NCI-H128 (cell line): ENCODE measurements at regions not wholly inside any gene's neighbourhood (a gene's known extent, or its start where the extent isn't known, plus 50 kb on each side); places are given as distances from the start of the nearest gene placed in this dataset.
"Not testable (repeated sequence)": the region's sequence is repeated elsewhere in the genome, so short reads cannot be mapped to it uniquely, and the experiment has no call there.

Experiments used
- DNase-seq: peaks from one replicate; lab custom pipeline; 2025; ENCODE audit not compliant: unreplicated experiment; lab: John Stamatoyannopoulos, UW

GRCh38 chr13:54004026-54004699 lies 975.5 kb downstream of the OLFM4 start:
- no peak for DNase-seq

- no peak for DNase-seq
Observed at GRCh38 chr13:54016542-54016941, 987.9 kb downstream of the OLFM4 start.

GRCh38 chr13:54018485-54018884 lies 989.9 kb downstream of the OLFM4 start:
- DNase-seq: no peak

DNA sequence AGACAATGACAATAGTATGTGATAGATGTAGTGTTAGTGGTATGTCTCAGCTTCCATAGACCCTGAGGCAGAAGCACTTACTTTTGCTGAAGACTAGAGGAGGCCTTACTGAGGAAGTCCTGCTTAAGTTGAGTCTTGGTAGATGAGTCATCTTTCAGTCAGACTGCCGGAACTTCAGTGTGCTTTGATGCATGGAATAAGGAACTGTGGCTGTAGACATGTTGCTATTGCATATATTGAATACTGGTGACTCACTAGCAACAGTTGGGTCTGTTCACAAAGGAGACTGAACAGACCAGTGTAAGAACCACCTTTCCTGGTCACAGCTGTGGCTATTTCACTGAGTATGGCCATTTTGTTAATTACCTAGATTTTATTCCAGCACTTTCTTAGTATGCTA lies 1000.6 kb downstream of the OLFM4 start:
- DNase-seq: no peak

DNA sequence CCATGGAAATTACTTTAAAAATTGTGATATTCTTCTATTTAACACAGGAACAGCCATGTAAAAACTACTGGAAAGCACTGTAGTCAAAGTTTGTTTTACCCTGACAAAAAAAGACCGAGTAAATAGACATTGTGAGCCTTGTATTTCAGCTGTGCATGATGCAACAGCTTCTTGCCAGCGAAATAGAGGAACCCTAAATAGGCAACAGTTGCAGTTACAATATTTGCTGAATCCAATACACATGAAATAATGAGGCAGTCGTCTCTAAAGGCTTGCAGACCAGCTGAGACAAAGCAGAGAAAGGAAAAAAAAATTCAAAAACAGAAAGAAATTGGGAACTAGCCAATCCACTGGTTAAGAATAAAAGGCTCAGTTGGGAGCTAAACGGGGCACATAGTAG lies 1001.1 kb downstream of the OLFM4 start:
- DNase-seq: no peak

GRCh38 chr13:54033323-54033861 lies 1004.8 kb downstream of the OLFM4 start:
- DNase-seq: no peak

GRCh38 chr13:54034047-54034446 lies 1005.4 kb downstream of the OLFM4 start:
- DNase-seq: no peak

DNA sequence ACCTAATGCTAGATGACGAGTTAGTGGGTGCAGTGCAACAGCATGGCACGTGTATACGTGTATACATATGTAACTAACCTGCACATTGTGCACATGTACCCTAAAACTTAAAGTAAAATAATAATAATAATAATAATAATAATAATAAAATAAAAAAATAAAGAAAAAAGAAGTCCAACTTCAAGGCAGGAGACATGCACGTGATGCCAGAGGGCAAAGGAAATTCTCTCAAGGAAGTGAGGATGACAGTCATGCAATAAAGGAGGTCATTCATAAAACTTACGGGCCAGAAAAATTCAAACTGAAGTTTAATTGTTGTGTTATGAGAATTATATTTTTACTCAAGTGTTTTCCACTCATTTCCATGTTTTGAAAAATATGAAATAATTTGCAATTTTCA lies 1028.8 kb downstream of the OLFM4 start:
- DNase-seq: not testable (repeated sequence)

- DNase-seq: not testable (repeated sequence)
Observed at GRCh38 chr13:54069958-54070357, 1041.3 kb downstream of the OLFM4 start.

GRCh38 chr13:54077569-54077968 lies 1049.0 kb downstream of the OLFM4 start:
- no peak for DNase-seq

- no peak for DNase-seq
Observed at GRCh38 chr13:54078271-54078870, 1049.8 kb downstream of the OLFM4 start.

DNA sequence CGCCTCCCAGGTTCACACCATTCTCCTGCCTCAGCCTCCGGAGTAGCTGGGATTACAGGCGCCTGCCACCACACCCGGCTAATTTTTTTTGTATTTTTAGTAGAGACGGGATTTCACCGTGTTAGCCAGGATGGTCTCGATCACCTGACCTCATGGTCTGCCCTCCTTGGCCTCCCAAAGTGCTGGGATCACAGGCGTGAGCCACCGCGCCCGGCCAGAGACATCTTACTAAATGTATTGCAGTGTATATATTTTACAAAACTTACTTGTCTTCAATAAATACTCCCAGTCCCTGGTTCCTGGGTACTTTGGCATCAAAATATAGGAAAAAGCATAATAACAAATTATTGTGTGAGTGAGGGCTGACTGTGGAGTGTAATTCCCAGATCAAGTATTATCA lies 1053.7 kb downstream of the OLFM4 start:
- DNase-seq: not testable (repeated sequence)

- no peak for DNase-seq
Observed at GRCh38 chr13:54091884-54092283, 1063.3 kb downstream of the OLFM4 start.

GRCh38 chr13:54092686-54093085 lies 1064.1 kb downstream of the OLFM4 start:
- no peak for DNase-seq

GRCh38 chr13:54110597-54110996 lies 1082.0 kb downstream of the OLFM4 start:
- no peak for DNase-seq

GRCh38 chr13:54124700-54125099 lies 1096.1 kb downstream of the OLFM4 start:
- DNase-seq: no peak

- not testable (repeated sequence) for DNase-seq
Observed at GRCh38 chr13:54130931-54131330, 1102.3 kb downstream of the OLFM4 start.

DNA sequence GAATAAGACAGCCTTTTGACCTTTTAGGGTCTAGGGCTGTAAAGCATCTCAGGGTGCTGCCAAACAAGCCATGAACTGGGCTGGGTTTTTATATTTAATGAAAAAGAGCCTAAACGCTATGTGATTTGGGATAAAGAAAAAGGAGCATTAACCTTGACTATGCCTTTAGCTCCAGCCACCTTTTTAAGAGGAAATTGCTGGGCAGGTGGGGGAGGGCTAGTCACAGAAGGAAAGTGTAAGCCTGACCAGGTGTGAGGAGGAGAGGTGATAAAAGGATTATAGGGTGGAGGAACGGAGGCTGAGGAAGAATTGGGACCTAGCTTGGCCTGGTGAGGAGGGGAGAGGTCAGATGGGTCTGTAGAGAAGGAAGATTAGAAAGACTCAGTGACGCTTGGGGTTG lies 1102.8 kb downstream of the OLFM4 start:
- not testable (repeated sequence) for DNase-seq

DNA sequence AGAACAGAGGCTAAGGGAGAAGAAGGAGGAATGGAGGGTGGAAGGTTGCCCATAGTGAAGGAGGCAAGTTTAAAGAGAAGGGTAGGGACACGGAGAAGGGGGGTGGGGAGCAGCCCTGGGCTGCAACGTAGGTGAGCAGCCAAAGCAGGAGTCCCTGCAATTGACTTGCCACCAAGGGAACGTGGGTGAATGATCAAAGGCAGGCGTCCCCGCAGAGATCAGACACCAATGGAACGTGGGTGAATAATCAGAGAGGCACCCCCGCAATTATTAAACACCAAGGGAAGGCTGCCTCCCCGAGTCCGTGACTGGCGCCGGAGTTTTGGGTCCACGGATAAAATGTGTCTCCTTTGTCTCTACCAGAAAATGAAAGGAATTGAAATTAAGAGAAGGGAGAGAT lies 1103.5 kb downstream of the OLFM4 start:
- not testable (repeated sequence) for DNase-seq

DNA sequence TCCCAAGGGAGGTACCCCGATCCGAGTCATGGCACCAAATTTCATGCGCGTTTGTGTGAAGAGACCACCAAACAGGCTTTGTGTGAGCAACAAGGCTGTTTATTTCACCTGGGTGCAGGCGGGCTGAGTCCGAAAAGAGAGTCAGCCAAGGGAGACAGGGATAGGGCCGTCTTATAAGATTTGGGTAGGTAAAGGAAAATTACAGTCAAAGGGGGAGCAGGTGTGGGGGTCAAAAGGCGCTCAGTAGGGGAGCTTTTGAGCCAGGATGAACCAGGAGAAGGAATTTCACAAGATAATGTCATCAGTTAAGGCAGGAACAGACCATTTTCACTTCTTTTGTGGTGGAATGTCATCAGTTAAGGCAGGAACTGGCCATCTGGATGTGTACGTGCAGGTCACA lies 1104.1 kb downstream of the OLFM4 start:
- DNase-seq: not testable (repeated sequence)

GRCh38 chr13:54133746-54134145 lies 1105.1 kb downstream of the OLFM4 start:
- no peak for DNase-seq

DNA sequence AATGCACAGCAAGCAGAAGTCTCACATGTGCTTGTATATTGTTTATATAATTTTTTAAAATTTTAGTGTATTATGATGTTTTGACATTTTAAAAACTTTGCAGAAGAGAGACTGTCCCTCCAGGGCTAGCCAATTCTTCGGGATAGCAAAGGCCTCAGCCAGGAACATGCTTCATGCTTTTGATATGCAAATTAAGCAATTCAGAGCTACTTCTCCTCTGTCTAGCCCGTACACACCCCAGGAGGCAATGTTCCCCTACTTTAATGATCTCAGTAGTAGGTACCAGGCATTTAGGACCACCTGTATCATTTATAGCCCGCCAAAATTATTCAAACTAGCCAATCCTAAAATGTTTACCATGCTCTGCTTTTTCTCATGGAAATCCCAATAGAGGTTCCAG lies 1116.2 kb downstream of the OLFM4 start:
- no peak for DNase-seq

GRCh38 chr13:54150851-54151250 lies 1122.2 kb downstream of the OLFM4 start:
- DNase-seq: no peak
